ENCODE measurements at regions not wholly inside any gene's neighbourhood (a gene's known extent, or its start where the extent isn't known, plus 50 kb on each side); places are given as distances from the start of the nearest gene placed in this dataset.

GRCh38 chr5:89777758-89778157, 631.8 kb downstream of the CETN3 start:
- H3K27me3 ChIP-seq (ENCODE audit: control insufficient read depth, insufficient read depth, low read length) = no peaks in the 10 kb centered on the region
- H3K4me3 ChIP-seq (ENCODE audit: low read depth, low read length) = no peak overlapping the region
- CTCF ChIA-PET = no interaction called here
- no peak overlapping the region for H3K27ac ChIP-seq (ENCODE audit: low read depth, low read length)
- no peak for TF ChIP-seq CTCF (IDR thresholded peaks at IDR 0.05; ENCODE audit: low read depth, low read length)
- no peak for DNase-seq (ENCODE audit: low read depth, low spot score)
- POLR2A ChIA-PET = no interaction called here
- peaks cover 11% of the 10 kb centered on the region for H3K9me3 ChIP-seq (ENCODE audit: control insufficient read depth, insufficient read depth, low read length)

- Histone ChIP-seq H3K27ac (ENCODE audit: low read depth, low read length) (no peak overlapping the region), H3K4me3 (ENCODE audit: low read depth, low read length) (no peak overlapping the region), H3K9me3 (ENCODE audit: control insufficient read depth, insufficient read depth, low read length) (no peaks in the 10 kb centered on the region), H3K27me3 (ENCODE audit: control insufficient read depth, insufficient read depth, low read length) (no peaks in the 10 kb centered on the region)
- TF ChIP-seq CTCF (IDR thresholded peaks at IDR 0.05; ENCODE audit: low read depth, low read length) = no peak
- DNase-seq (ENCODE audit: low read depth, low spot score) = peak; percentile 2
- POLR2A ChIA-PET = no interaction called here
- CTCF ChIA-PET = no interaction called here
These were observed 639.6 kb downstream of the CETN3 start for GRCh38 chr5:89769975-89770374.

- H3K4me3 ChIP-seq (ENCODE audit: low read depth, low read length) = no peak overlapping the region
- POLR2A ChIA-PET = no interaction called here
- H3K9me3 ChIP-seq (ENCODE audit: control insufficient read depth, insufficient read depth, low read length) = no peaks in the 10 kb centered on the region
- DNase-seq (ENCODE audit: low read depth, low spot score) = no peak
- no peaks in the 10 kb centered on the region for H3K27me3 ChIP-seq (ENCODE audit: control insufficient read depth, insufficient read depth, low read length)
- no peak overlapping the region for H3K27ac ChIP-seq (ENCODE audit: low read depth, low read length)
- CTCF ChIA-PET = no interaction called here
- no peak for TF ChIP-seq CTCF (IDR thresholded peaks at IDR 0.05; ENCODE audit: low read depth, low read length)
These were observed 649.8 kb downstream of the CETN3 start for GRCh38 chr5:89759802-89760201.

DNA sequence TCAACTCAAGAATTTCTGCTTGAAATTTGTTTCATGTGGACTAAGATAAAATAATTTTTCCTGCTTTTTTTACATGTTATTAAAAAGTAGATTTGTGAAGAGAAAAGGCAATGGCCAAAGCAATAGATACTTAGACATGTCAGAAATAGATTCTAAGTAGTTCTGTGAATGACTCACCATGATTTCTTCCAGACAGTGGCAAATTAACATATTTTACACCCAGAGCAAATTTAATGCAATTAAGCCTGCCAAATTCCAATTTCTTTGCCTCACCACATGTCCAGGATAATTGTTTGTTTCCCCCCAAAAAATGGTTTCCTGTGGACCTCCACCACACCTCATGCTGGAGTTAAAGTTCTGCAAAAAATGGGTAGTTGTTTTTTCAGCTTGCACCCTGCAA, 651.4 kb downstream of the CETN3 start:
- no peak for TF ChIP-seq CTCF (IDR thresholded peaks at IDR 0.05; ENCODE audit: low read depth, low read length)
- Histone ChIP-seq H3K27ac (ENCODE audit: low read depth, low read length) (no peak overlapping the region), H3K4me3 (ENCODE audit: low read depth, low read length) (no peak overlapping the region), H3K9me3 (ENCODE audit: control insufficient read depth, insufficient read depth, low read length) (no peaks in the 10 kb centered on the region), H3K27me3 (ENCODE audit: control insufficient read depth, insufficient read depth, low read length) (no peaks in the 10 kb centered on the region)
- CTCF ChIA-PET = interaction anchor here (1.0 kb wide), 1 partner anchor 1028 kb away, joined by 3 read pairs; no protein-coding TSS in a partner anchor
- DNase-seq (ENCODE audit: low read depth, low spot score) = no peak
- POLR2A ChIA-PET = no interaction called here

DNA sequence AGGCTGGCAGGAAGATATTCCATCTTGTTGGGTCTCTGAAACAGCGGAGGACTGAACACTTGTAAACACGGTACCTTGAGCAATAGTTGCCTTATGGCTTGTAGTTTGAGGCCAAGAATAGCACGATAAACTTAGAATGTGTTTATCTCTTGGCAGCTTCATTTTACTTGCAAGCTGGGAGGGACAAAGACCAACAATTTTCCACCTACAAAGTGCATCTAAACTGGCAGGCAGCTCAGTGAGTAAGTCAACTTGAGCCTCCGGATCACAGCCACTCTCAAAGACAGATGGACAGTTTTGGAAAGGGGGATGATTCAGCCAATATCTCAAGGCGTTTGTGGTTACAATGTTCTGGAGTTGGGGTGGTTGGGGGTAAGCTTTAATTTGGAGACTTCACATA, 652.6 kb downstream of the CETN3 start:
- ChIA-PET POLR2A (no interaction called here), CTCF (no interaction called here)
- Histone ChIP-seq H3K4me3 (ENCODE audit: low read depth, low read length) (no peak overlapping the region), H3K27me3 (ENCODE audit: control insufficient read depth, insufficient read depth, low read length) (no peaks in the 10 kb centered on the region), H3K27ac (ENCODE audit: low read depth, low read length) (no peak overlapping the region), H3K9me3 (ENCODE audit: control insufficient read depth, insufficient read depth, low read length) (no peaks in the 10 kb centered on the region)
- DNase-seq (ENCODE audit: low read depth, low spot score) = no peak
- no peak for TF ChIP-seq CTCF (IDR thresholded peaks at IDR 0.05; ENCODE audit: low read depth, low read length)

All from AG04450 (cell line).